ENCODE measurements at regions not wholly inside any gene's neighbourhood (a gene's known extent, or its start where the extent isn't known, plus 50 kb on each side); places are given as distances from the start of the nearest gene placed in this dataset.

- TF ChIP-seq, protein P1, sequence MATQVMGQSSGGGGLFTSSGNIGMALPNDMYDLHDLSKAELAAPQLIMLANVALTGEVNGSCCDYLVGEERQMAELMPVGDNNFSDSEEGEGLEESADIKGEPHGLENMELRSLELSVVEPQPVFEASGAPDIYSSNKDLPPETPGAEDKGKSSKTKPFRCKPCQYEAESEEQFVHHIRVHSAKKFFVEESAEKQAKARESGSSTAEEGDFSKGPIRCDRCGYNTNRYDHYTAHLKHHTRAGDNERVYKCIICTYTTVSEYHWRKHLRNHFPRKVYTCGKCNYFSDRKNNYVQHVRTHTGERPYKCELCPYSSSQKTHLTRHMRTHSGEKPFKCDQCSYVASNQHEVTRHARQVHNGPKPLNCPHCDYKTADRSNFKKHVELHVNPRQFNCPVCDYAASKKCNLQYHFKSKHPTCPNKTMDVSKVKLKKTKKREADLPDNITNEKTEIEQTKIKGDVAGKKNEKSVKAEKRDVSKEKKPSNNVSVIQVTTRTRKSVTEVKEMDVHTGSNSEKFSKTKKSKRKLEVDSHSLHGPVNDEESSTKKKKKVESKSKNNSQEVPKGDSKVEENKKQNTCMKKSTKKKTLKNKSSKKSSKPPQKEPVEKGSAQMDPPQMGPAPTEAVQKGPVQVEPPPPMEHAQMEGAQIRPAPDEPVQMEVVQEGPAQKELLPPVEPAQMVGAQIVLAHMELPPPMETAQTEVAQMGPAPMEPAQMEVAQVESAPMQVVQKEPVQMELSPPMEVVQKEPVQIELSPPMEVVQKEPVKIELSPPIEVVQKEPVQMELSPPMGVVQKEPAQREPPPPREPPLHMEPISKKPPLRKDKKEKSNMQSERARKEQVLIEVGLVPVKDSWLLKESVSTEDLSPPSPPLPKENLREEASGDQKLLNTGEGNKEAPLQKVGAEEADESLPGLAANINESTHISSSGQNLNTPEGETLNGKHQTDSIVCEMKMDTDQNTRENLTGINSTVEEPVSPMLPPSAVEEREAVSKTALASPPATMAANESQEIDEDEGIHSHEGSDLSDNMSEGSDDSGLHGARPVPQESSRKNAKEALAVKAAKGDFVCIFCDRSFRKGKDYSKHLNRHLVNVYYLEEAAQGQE (IDR thresholded peaks at IDR 0.05; ENCODE audit: insufficient replicate concordance, low read depth), result no peak
- TF ChIP-seq SPI1 (IDR thresholded peaks at IDR 0.05; ENCODE audit: borderline replicate concordance, low read depth) (no peak), POLR2AphosphoS5 (IDR thresholded peaks at IDR 0.05; ENCODE audit: low read depth) (no peak), GABPA (IDR thresholded peaks at IDR 0.05; ENCODE audit: low read depth) (no peak), CTCF (IDR thresholded peaks at IDR 0.05; ENCODE audit: insufficient read depth, low read length) (no peak)
- Histone ChIP-seq H3K27me3 (ENCODE audit: insufficient read depth, poor library complexity, severe bottlenecking) (no peaks in the 10 kb centered on the region), H3K27ac (replicated peaks) (no peak overlapping the region), H3K4me3 (replicated peaks; ENCODE audit: insufficient read depth, low read length) (no peak overlapping the region)
- DNase-seq (ENCODE audit: low read depth in 1 of 2, low spot score in 1 of 2), result no peak
Observed at GRCh38 chr7:86280150-86280549, 363.6 kb upstream of the GRM3 start.

DNA sequence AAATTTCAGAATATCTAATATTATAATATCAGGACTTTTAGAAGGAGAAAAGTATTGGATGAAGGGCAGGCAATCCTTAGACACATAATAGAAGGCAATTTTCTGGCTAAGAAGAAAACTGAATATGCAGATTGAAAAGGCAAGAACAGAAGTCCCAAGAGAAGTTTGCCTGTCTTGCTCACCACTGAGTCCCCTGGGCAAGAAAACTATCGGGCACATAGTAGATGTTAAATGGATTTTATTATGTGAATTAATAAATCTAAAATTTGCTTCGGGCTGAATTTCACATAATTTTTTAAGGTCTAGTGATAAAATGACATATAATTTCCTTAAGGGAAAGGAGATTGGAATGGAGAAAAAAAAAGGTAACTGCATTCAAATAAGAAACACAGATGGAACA, 380.9 kb upstream of the GRM3 start:
- no peak for DNase-seq (ENCODE audit: low read depth in 1 of 2, low spot score in 1 of 2)
- no peaks in the 10 kb centered on the region for H3K27me3 ChIP-seq (ENCODE audit: insufficient read depth, poor library complexity, severe bottlenecking)
- no peak overlapping the region for H3K27ac ChIP-seq (replicated peaks)
- TF ChIP-seq POLR2AphosphoS5 (IDR thresholded peaks at IDR 0.05; ENCODE audit: low read depth) (no peak), SPI1 (IDR thresholded peaks at IDR 0.05; ENCODE audit: borderline replicate concordance, low read depth) (no peak)
- H3K4me3 ChIP-seq (replicated peaks; ENCODE audit: insufficient read depth, low read length), result no peak overlapping the region

GRCh38 chr7:86257894-86258293, 385.8 kb upstream of the GRM3 start:
- Histone ChIP-seq H3K27ac (replicated peaks) (no peak overlapping the region), H3K4me3 (replicated peaks; ENCODE audit: insufficient read depth, low read length) (no peak overlapping the region), H3K27me3 (ENCODE audit: insufficient read depth, poor library complexity, severe bottlenecking) (no peaks in the 10 kb centered on the region)
- TF ChIP-seq GABPA (IDR thresholded peaks at IDR 0.05; ENCODE audit: low read depth) (no peak), SPI1 (IDR thresholded peaks at IDR 0.05; ENCODE audit: borderline replicate concordance, low read depth) (no peak), CTCF (IDR thresholded peaks at IDR 0.05; ENCODE audit: insufficient read depth, low read length) (no peak), POLR2AphosphoS5 (IDR thresholded peaks at IDR 0.05; ENCODE audit: low read depth) (no peak)
- TF ChIP-seq, protein P1 (IDR thresholded peaks at IDR 0.05; ENCODE audit: insufficient replicate concordance, low read depth), result no peak
- no peak for DNase-seq (ENCODE audit: low read depth in 1 of 2, low spot score in 1 of 2)

GRCh38 chr7:86252406-86252805, 391.3 kb upstream of the GRM3 start:
- TF ChIP-seq GABPA (IDR thresholded peaks at IDR 0.05; ENCODE audit: low read depth) (no peak), SPI1 (IDR thresholded peaks at IDR 0.05; ENCODE audit: borderline replicate concordance, low read depth) (no peak), CTCF (IDR thresholded peaks at IDR 0.05; ENCODE audit: insufficient read depth, low read length) (no peak)
- no peaks in the 10 kb centered on the region for H3K27me3 ChIP-seq (ENCODE audit: insufficient read depth, poor library complexity, severe bottlenecking)
- DNase-seq (ENCODE audit: low read depth in 1 of 2, low spot score in 1 of 2), result no peak
- no peak overlapping the region for H3K27ac ChIP-seq (replicated peaks)
- no peak overlapping the region for H3K4me3 ChIP-seq (replicated peaks; ENCODE audit: insufficient read depth, low read length)

Measured in HL-60 (cell line).